HepG2 (cell line): ENCODE measurements at regions not wholly inside any gene's neighbourhood (a gene's known extent, or its start where the extent isn't known, plus 50 kb on each side); places are given as distances from the start of the nearest gene placed in this dataset.

ENCODE experiments used
- BORCS8-MEF2B ChIP-seq: sonication (generic); formaldehyde crosslinking; IDR thresholded peaks from 2 replicates; pipeline ENCODE4 v1.8.0; 2022; ENCODE audit warnings: mild to moderate bottlenecking, missing genetic modification reagents
- CBFB ChIP-seq: sonication (generic); formaldehyde crosslinking; IDR thresholded peaks from 2 replicates; pipeline ENCODE4 v1.4.0; 2020; ENCODE audit warnings: missing genetic modification reagents
- HNRNPLL ChIP-seq: fragments of 200-400 bp; formaldehyde crosslinking; IDR thresholded peaks from 2 replicates; pipeline ENCODE4 v1.6.1; 2017; ENCODE audit warnings: mild to moderate bottlenecking, low read depth, low read length; ENCODE audit not compliant: poor library complexity, severe bottlenecking
- HOXA3 ChIP-seq: sonication (generic); formaldehyde crosslinking; IDR thresholded peaks from 2 replicates; pipeline ENCODE4 v1.5.0; 2020; ENCODE audit warnings: missing genetic modification reagents
- KLF9 ChIP-seq: IDR thresholded peaks from 2 replicates; pipeline ENCODE4 v1.6.1; 2016; ENCODE audit warnings: low read depth
- MAFK ChIP-seq, 2 experiments: IDR thresholded peaks in 1 of 2; conservative IDR thresholded peaks in 1 of 2; 2 replicates each; pipeline ENCODE4 v1.6.1; 2011; ENCODE audit warnings: improper control_type of control experiment in 2 of 2, low read length in 2 of 2
- MTF1 ChIP-seq: sonication (generic); formaldehyde crosslinking; IDR thresholded peaks from 2 replicates; pipeline ENCODE4 v1.5.0; 2020; ENCODE audit warnings: missing genetic modification reagents
- MTF2 ChIP-seq: sonication (generic); formaldehyde crosslinking; IDR thresholded peaks from 2 replicates; pipeline ENCODE4 v1.5.0; 2020; ENCODE audit warnings: missing genetic modification reagents, borderline replicate concordance
- PHF5A ChIP-seq: IDR thresholded peaks from one replicate; pipeline ENCODE4 v1.6.1; 2018; ENCODE audit warnings: low read depth, missing genetic modification reagents; ENCODE audit not compliant: unreplicated experiment
- PITX1 ChIP-seq: sonication (generic); formaldehyde crosslinking; IDR thresholded peaks from 2 replicates; pipeline ENCODE4 v1.5.1; 2020; ENCODE audit warnings: mild to moderate bottlenecking, missing genetic modification reagents
- RNF219 ChIP-seq: sonication (generic); formaldehyde crosslinking; IDR thresholded peaks from 2 replicates; pipeline ENCODE4 v1.5.0; 2020; ENCODE audit warnings: mild to moderate bottlenecking, missing genetic modification reagents
- TERF1 ChIP-seq: sonication (generic); formaldehyde crosslinking; IDR thresholded peaks from 2 replicates; pipeline ENCODE4 v1.8.0; 2022; ENCODE audit warnings: mild to moderate bottlenecking, missing genetic modification reagents, moderate library complexity
- TGIF2 ChIP-seq: IDR thresholded peaks from 2 replicates; pipeline ENCODE4 v1.6.1; 2016; ENCODE audit warnings: control low read depth, missing compliant biosample characterization
- THYN1 ChIP-seq: sonication (generic); formaldehyde crosslinking; IDR thresholded peaks from 2 replicates; pipeline ENCODE4 v1.8.1; 2023; ENCODE audit warnings: low read depth, mild to moderate bottlenecking, moderate library complexity, missing genetic modification reagents, borderline replicate concordance
- ZBTB8A ChIP-seq: sonication (generic); formaldehyde crosslinking; IDR thresholded peaks from 2 replicates; pipeline ENCODE4 v1.4.0; 2020; ENCODE audit warnings: mild to moderate bottlenecking, low read depth, missing genetic modification reagents, borderline replicate concordance
- ZFP36L2 ChIP-seq: sonication (generic); formaldehyde crosslinking; IDR thresholded peaks from 2 replicates; pipeline ENCODE4 v1.4.0; 2020; ENCODE audit warnings: missing genetic modification reagents
- ZNF207 ChIP-seq: fragments of 450-650 bp; IDR thresholded peaks from 2 replicates; pipeline ENCODE4 v1.6.1; 2016; ENCODE audit warnings: antibody characterized with exemption, borderline replicate concordance
- ZNF230 ChIP-seq: sonication (generic); formaldehyde crosslinking; IDR thresholded peaks from 2 replicates; pipeline ENCODE4 v1.4.0; 2020; ENCODE audit warnings: mild to moderate bottlenecking, missing genetic modification reagents
- ZNF33A ChIP-seq: sonication (generic); formaldehyde crosslinking; IDR thresholded peaks from 2 replicates; pipeline ENCODE4 v1.5.1; 2020; ENCODE audit warnings: missing genetic modification reagents, mild to moderate bottlenecking, moderate library complexity, borderline replicate concordance
- ZNF354B ChIP-seq: sonication (generic); formaldehyde crosslinking; IDR thresholded peaks from 2 replicates; pipeline ENCODE4 v1.8.0; 2022; ENCODE audit warnings: mild to moderate bottlenecking, missing genetic modification reagents
- ZNF790 ChIP-seq: sonication (generic); formaldehyde crosslinking; IDR thresholded peaks from 2 replicates; pipeline ENCODE4 v1.8.0; 2022; ENCODE audit warnings: missing genetic modification reagents, mild to moderate bottlenecking, borderline replicate concordance
- TF ChIP-seq, protein P1 (sequence below): sonication (generic); formaldehyde crosslinking; IDR thresholded peaks from 2 replicates; pipeline ENCODE4 v1.8.0; 2022; ENCODE audit warnings: missing genetic modification reagents, low read depth, mild to moderate bottlenecking, borderline replicate concordance
- TF ChIP-seq, protein P2 (sequence below): sonication (generic); formaldehyde crosslinking; IDR thresholded peaks from 2 replicates; pipeline ENCODE4 v1.5.0; 2020; ENCODE audit warnings: missing genetic modification reagents, mild to moderate bottlenecking, borderline replicate concordance
- TF ChIP-seq, protein P3 (sequence below): sonication (generic); formaldehyde crosslinking; conservative IDR thresholded peaks from 2 replicates; pipeline ENCODE4 v1.8.0; 2022; ENCODE audit warnings: missing genetic modification reagents

DNA sequence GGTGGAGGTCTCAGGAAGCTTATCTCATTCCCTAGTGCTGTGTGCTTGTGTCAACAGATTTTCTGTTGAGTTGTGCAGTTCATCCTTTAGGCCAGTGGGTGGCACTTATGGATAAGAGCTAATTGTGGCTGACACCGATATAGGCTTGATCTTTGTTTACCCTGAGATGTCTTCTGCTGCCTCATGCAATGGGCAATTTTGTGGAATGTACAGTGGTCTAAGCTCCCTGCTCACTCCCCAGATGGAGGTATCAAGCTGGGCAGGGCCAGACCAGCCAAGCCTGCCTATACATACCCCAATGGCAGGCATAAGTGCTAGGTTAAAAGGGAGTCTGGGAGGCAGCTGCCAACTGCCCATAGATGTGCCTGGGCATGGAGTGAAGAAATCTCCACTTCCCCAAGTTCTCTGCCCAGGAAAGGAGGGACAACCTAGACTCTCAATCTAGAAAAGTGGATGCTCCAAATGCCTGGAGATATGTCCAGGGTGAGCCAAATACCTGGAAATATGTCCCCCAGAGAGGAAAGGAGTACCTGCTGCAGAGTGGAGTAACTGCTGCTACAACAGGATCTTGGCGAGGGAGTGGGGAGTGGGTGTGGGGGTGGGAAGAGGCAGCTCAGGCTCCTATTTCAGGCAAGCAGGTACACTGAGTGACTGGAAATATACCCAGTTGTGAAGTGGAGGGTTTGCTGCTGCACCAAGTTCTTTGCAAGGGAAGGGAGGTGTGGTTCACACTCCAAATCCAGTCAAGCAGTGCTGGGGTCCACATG, 53.2 kb upstream of the ARG1 start (continued):
- TF ChIP-seq ZNF33A (no peak), ZBTB8A (CRISPR knock-in tag) (no peak), CBFB (no peak), KLF9 (CRISPR knock-in tag) (no peak), HNRNPLL (no peak), TGIF2 (no peak), MTF2 (CRISPR knock-in tag) (no peak), THYN1 (CRISPR knock-in tag) (no peak), PHF5A (CRISPR knock-in tag) (no peak), PITX1 (CRISPR knock-in tag) (no peak; the same call in 1 of the 2 replicates), TERF1 (CRISPR knock-in tag) (no peak), HOXA3 (no peak), BORCS8-MEF2B (no peak), RNF219 (CRISPR knock-in tag) (no peak), MAFK (conservative IDR thresholded peaks at IDR 0.05 in 1 of 2, IDR thresholded peaks at IDR 0.05 in 1 of 2; ENCODE audit: low read length in 2 of 2) (peak; percentile 39 to 44; a peak in 3 of 4 replicates), ZFP36L2 (CRISPR knock-in tag) (no peak), MTF1 (CRISPR knock-in tag) (no peak), ZNF230 (CRISPR knock-in tag) (peak; percentile 96), ZNF790 (CRISPR knock-in tag) (no peak), ZNF207 (no peak), ZNF354B (CRISPR knock-in tag) (no peak)
- TF ChIP-seq, protein P1, sequence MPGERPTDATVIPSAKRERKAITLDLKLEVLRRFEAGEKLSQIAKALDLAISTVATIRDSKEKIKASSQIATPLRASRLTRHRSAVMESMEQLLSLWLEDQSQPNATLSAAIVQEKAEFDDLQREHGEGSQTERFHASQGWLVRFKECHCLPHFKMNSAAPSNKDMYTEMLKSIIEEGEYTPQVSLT, result no peak
- TF ChIP-seq, protein P2, sequence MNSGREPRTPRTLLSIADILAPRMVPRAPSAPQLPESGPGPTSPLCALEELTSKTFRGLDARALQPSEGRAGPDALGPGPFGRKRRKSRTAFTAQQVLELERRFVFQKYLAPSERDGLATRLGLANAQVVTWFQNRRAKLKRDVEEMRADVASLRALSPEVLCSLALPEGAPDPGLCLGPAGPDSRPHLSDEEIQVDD (CRISPR knock-in tag), result peak; percentile 17; the same call in 1 of the 2 replicates
- TF ChIP-seq, protein P3, sequence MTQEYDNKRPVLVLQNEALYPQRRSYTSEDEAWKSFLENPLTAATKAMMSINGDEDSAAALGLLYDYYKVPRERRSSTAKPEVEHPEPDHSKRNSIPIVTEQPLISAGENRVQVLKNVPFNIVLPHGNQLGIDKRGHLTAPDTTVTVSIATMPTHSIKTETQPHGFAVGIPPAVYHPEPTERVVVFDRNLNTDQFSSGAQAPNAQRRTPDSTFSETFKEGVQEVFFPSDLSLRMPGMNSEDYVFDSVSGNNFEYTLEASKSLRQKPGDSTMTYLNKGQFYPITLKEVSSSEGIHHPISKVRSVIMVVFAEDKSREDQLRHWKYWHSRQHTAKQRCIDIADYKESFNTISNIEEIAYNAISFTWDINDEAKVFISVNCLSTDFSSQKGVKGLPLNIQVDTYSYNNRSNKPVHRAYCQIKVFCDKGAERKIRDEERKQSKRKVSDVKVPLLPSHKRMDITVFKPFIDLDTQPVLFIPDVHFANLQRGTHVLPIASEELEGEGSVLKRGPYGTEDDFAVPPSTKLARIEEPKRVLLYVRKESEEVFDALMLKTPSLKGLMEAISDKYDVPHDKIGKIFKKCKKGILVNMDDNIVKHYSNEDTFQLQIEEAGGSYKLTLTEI (CRISPR knock-in tag), result no peak
